HG02759 (cell line): ENCODE measurements at regions not wholly inside any gene's neighbourhood (a gene's known extent, or its start where the extent isn't known, plus 50 kb on each side); places are given as distances from the start of the nearest gene placed in this dataset.
"Not testable (repeated sequence)": the region's sequence is repeated elsewhere in the genome, so short reads cannot be mapped to it uniquely, and the experiment has no call there.

Experiments used
- ATAC-seq: cut with Tn5 transposase; IDR thresholded peaks from one replicate; pipeline ENCODE4 v1.9.1; 2021; ENCODE audit warnings: mild to moderate bottlenecking, moderate library complexity; ENCODE audit not compliant: unreplicated experiment

DNA sequence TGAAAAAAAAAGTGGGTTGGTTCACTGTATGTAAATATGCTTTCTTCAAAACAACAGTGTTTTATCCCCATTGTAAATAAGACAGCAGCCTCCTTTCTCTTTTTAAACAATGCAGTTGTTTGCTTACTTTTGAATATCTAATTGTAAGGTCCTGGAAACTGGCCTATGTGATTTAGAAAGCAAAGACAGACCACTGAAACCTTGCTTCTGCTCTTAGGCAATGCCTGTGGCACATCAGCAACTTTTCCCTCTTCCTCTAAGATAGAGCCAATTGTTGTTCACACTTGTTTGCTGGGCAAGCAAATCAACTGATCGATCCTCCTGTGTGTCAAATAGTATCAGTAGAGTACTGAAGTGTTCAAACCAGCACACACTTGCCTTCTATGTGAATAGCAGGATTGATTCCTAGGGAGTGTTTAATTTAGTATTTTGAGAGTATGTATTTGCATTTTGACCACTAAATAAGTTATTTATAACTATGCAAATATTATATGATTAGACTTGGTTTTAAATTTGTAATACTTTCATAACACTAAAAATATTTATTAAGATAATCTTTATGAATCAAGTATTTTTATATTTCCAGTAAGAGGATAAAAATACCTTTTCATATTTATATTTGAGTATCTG, 55.4 kb upstream of the GRPR start:
- no peak for ATAC-seq

DNA sequence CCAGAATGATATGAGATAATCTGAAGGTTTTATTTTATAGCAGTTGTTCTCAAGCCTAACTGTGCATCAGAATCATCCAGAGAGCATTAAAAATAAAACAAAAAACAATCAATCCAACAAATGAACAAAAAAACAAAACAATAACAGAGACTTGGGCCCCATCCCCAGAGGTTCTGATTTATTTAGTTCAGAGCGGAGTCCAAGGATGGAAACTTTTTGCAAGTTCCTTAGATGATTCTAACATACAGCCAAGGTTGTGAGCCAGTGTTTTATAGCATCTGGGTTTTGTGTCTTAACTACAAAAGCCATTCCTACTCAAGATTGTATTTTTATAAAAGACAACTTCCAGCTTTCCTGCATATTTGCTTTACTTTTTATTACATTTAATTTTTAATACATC, 59.4 kb upstream of the GRPR start:
- ATAC-seq, result no peak

DNA sequence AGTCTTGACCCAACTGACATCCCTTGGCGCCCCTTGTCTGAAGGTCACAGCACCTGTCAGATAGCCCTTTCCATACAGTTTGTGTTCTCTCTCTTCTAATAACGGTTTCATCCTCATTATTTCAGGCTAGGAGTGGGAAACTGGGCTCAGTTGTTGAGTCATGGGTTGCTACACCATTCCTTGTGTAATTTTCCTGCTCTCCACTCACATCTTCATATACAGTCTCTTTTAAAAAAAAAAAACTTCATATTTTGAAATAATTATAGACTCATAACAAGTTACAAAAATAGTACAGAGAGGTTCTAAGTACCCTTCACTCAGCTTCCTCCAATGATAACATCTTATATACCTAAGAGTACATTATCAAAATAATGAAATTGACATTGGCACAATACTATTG, 60.2 kb upstream of the GRPR start:
- ATAC-seq, result no peak

DNA sequence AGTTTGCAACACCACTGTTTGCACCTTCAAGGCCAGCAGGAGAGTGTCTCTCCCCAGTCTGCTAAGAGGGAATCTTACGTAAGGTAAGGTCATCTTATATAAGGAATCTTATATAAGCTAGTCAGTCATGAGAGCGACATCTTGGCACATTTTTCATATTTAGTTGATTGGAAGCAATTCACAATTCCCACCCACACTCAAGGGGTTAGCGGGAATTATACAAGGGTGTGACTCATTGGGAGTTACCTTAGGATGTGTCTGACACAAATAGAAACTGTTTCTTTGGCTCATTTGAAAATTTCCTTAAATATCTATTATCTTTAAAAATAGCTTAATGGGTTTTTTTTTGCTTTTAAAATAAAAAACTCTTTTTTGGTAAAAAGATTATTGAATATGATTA, 62.1 kb upstream of the GRPR start:
- no peak for ATAC-seq

DNA sequence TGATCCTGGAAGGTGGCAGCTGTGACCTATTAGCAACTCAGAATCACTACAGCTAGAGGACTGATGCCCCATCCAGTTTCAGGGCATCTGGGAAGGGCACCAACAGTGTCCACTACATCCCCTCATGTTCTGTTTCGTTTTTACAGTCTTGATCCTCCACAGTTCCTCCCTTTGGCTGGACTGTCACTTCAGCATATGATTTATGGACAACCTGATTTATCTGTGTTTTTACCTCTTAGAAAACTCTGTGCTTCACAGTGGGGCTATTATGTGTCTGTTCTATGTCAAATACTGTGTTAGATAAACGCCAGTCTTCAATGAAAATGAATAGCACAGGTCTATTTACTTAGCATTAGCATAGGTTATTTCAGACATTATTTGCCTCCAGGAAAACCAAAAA, 63.1 kb upstream of the GRPR start:
- ATAC-seq, result no peak

DNA sequence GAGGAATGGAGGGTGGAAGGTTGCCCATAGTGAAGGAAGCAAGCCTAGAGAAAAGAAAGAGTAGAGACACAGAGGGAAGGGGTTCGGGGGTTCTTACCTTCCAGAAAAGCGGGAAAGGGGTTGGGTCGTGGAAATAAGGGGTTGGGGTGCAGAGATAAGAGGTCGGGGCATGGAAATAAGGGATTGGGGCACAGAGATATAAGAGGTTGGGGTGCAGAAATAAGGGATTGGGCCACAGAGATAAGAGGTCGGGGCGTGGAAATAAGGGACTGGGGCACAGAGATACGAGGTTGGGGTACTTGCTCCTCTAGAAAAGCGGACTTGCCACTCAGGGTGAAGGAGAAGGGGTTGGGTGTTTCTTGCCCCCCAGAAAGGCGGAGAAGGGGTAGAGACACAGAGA, 74.2 kb upstream of the GRPR start:
- not testable (repeated sequence) for ATAC-seq

DNA sequence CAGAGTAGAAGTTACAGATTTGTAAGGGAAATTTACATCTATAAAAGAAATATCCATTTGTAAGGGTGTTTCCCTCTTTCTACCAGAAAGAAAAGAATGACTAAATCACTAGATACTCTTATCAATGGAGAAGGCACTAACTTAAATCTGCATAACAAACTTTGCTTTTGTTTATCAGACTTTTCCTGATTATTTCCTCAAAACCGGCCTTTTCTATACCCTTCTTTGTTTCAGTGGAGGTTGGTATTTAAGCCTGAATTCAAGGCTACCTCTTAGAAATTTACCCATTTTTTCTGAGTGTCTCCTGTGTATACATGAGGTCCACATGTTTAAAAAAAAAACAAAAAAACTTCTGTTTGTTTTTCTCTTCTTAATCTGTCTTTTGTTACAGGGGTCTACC, 80.4 kb upstream of the GRPR start:
- ATAC-seq, result no peak

DNA sequence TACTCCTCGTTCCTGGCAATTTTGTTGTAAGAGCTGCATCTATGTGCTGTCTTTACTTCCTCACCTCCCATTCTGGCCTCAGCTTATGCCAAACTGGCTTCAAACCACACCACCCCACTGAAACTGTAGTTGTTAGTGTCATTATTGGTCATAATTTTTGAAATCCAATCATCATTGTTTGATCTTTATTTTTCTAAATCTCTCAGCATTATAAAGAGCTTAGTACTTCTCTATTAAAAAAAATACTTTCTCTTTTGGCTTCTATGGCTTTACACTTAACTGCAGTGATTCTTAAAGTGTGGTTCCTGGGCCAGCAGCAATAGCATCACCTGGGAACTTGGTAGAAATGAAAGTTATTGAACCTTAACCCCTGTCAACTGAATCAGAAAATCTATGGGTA, 83.5 kb upstream of the GRPR start:
- no peak for ATAC-seq

DNA sequence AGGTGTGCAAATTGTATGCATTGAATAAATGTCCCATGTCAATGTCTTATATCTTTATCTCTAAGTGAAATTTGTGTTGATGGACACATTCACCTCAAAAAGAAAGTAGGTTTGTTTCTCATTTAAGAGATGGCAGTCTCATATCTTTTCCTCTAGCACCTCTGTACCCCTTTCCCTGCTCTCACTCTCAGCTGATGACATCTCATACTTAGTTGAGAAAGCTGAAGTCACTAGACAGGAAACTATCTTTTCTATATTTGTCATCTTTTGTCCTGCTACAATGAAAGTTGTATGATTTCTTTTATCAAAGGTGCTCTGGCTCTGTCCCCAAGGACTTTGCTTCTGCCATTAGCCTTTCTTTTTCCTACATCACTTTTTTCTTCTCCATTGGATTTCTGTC, 84.0 kb upstream of the GRPR start:
- no peak for ATAC-seq

DNA sequence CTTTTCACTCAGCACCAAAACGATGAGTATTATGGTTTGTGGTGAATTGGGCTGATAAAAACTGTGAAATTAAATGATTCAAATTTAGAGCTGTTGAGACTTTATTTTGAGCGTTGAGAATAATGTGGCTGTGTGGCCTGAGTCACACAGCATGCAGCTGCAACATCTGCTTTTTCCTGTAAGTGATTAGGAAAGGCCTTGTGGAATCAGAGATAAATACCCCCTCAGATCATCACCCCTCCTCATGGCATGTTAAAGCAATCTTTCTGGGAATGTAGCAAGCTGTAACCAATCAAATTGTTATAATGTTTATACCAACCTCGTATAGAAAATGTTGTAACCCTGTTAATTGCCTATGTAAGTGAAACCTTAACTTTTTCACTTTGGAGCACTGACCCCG, 90.0 kb upstream of the GRPR start:
- no peak for ATAC-seq

DNA sequence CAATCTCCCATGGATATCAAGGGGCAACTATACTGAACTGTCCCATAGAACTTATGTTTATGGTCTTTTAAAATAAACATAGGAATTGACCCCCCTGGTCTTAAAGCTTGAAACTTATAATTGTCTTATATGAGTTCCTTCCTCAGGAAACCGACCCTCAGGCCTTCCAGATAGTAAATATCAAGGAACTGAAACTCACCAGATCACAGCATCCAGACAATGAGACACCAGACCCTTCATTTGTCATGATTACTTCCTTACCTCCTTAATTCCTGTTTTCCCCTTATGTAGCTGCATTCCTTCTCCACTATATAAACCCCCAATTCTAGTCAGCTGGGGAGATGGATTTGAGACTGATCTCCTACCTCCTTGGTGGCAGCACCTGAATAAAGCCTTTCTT, 94.8 kb upstream of the GRPR start:
- no peak for ATAC-seq

DNA sequence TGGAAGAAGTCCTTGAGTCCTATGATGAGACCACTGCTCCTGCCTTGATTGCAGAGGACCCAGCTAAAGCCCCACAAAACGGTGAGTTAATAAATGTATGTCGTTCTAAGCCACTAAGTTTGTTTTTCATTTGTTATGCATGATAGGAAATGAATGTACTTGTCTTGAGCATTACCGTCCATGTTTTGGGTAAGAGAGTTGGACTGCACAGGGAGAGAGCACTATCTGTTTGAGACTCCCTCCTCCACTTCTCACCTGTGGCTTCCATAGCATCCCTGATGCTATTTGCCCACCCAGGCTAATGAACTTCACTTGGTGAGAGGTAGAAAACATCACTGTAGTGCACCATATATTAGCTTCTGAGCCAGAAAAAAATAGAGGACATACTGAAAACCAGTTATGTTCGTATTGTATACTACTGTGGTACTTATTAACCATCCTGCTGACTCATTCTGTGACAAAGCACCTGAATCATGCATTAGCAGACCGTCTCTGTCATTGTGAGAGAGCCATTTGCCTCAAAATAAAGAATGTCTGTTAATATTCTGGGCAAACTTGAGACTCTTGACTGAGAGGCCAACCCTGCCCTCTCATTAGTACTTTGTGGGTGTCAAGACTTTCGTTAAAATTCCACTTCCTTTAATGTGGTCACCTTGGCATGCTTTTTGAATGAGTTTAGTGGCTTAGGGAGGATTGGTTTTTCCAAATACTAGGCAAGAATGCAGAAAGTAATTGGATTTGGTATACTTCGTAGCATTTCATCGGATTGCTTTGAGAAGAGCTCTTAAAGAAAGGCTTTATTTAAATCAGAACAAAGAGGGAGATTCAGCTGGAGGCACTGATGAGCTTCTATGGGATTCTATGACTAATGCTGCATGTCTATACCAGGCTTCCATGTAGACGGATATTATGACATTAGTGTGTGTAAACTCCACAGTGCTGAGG, 99.3 kb upstream of the GRPR start:
- peak; percentile 92 for ATAC-seq

DNA sequence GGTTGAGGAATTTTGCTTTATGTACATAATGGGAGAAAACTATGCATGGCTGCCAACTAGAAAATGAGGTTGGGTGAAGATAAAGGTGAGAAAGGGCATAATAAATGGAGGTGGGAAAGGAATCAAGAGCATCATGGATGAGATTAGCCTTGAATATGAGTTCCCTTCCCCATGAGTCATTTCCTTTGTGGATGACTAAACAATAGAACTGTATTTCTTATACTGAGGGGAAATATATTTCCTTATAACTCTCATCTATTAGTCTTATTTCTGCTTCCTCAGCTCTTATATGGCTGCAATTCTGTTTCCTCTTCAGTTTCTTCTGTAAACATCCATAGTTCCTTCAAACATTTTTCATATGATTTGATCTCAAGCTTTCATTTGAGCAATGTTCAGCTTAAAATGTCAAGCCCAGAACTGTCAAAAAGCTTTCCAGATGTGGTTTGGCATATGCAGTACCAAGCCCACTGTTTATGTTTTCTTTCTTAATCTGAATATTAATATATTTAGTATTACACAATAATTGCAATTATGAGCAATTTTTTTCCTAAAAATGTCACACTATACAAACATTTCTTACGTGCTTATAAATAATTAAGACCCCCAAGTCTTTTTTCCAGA, 100.7 kb upstream of the GRPR start:
- no peak for ATAC-seq

DNA sequence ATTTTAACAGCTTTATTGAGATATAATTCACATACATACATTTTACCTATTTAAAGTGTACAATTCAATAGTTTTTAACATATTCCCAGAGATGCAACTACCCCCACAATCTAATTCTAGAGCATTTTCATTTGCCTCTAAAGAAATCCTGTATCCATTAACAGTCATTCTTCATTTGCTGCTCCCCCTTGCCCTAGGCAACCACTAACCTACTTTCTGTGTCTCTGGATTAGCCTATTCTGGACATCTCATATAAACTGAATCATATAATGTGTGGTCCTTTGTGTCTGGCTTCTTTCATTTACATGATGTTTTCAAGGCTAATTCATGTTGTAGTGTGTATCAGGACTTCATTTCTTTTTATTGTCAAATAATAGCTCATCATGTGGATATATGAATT, 105.1 kb upstream of the GRPR start:
- no peak for ATAC-seq

DNA sequence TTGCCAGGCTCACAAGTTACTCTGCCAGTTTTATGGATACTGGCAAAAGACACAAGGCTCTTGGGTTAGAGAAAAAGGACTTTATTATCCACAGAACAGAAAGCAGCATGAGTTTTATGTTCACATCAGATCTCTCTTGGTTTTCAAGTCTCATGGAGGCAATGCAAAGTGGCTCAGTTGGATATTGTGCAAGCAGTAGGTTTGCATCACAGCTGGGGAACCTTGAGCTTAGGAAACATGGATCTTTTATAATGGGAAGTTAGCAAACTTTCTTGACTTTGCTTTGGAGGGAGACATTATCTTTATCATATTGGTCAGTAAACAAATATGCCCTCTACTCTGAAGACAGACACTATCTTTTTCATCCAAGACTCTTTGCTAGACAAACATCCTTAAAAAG, 109.2 kb upstream of the GRPR start:
- no peak for ATAC-seq

DNA sequence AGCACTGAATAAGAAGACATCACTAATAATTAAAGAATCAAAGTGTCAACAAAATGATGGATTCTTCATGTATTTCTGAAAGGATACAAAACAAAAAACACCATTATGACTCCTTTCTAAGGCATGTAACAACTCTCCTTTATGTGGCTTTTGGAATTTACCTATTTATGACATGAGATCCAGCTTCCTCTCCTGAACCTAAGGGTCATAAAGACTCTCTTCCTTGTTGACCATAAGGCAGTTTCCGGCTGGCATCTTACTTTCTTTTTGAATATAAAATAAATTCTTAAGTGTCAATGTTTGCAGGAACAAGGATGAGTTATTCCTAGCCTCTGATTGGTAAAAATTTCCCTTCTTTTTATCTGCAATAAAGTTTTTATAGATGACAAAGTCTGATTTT, 111.1 kb upstream of the GRPR start:
- no peak for ATAC-seq

DNA sequence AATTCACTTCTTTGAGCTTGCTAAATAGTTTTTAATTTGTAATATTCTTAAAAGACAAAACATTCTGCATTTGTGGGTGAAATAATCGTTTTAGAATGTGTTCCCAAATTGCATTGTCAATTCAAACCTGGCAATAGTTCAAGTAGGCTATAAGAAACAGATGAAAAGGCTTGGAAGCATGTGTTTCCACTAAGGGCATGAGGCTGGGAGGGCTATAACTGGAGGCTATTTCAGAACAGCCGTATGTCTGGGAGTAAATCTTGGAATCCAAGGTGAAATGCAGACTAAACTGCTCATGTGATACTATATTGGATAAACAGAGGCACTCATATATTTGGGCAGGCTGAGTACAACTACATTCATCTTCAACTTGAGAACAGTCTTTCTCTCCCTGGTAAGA, 117.4 kb upstream of the GRPR start:
- ATAC-seq, result no peak

DNA sequence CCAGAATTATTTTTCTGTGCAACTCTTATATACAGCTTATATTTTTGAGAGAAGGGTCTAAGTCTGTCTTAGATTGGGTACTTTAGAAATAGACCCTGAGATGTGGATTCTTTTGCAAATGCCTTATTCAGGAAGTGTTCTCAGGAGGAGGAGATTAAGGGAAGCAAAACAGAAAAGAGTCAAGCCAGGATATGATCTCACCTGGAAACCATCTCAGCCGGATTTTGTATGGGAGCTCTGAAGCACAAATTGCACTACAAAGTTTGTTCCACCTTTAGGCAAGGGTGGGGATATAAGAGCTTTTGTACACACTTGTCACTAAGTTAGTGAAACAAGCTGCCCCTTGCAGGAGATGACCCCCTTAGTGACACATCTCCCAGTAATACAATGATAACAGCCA, 121.2 kb upstream of the GRPR start:
- no peak for ATAC-seq

DNA sequence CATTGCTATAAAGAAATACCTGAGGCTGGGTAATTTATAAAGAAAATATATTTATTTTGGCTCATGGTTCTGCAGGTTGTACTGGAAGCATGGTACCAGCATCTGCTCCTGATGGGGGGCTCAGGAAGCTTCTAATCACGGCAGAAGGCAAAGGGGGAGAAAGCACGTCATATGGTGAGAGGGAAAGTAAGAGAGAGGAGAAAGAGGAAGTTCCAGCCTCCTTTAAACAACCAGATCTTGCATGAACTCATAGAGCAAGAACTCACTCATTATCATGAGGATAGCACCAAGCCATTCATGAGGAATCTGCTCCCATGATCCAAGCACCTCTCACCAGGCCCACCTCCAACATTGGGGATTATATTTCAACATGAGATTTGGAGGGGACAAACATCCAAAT, 125.0 kb upstream of the GRPR start:
- ATAC-seq, result no peak

DNA sequence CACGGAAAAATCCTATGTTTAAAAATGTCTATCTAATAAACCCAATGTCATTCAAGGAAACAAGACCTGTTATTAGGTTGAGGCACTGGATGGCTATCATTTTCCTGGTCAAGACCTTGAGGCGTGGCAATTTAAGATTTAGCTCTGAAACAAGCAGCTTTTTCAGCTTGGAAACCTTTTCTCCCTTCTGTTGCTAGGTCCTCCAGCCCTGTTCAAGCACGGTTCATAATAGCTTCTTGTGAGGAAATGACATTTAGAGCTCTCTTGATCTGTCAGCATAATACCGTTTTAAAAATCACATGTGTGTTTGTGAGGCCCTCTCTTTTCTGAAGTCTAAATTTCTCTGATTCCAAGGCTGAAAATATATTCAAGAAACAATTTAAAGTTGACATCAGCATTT, 133.6 kb upstream of the GRPR start:
- ATAC-seq, result no peak

DNA sequence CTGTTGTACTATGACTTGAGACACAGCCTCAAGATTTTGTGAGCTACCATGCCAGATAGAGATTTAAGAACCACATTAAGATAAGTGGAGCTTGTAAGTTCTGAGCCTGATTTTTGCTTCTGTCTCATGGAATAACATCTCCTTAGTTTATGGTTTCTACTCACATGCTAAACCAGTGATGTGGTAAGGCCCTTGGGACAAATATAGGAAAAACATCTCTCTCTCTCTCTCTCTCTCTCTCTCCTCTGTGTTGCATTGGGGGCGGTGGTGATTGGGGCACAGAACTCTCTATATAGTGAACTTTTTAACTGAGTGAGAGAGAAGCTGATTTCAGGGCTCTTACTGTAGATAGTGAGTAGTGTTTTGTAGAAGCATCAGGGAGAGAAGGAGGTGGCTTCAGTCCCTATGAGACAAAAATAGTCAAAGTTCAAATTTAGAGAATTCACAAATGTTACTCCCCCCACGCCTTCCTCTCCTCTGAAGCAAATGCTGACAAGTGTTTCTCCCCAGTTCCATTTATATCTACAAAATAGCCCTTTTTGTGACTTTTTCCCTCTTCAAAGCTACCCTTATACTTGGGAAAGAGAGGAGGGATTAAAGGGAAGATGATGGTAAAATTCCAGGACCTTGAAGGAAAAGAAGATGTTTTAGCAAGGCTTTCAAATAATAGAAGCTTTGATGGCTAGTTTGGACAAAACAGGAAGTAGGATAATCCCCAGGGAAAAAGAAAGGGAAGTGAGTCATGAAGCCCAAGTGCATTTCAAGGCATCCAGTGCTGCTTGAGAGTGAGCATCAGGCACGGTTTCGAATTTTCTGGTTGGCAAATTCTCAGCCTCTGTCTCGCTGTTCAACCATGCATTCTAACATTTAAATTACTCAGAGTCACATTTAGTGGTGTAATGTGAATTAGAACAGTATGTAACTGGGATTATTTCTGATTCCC, 134.3 kb upstream of the AP1S2 start:
- ATAC-seq, result no peak
